ENCODE measurements at regions not wholly inside any gene's neighbourhood (a gene's known extent, or its start where the extent isn't known, plus 50 kb on each side); places are given as distances from the start of the nearest gene placed in this dataset.

DNA sequence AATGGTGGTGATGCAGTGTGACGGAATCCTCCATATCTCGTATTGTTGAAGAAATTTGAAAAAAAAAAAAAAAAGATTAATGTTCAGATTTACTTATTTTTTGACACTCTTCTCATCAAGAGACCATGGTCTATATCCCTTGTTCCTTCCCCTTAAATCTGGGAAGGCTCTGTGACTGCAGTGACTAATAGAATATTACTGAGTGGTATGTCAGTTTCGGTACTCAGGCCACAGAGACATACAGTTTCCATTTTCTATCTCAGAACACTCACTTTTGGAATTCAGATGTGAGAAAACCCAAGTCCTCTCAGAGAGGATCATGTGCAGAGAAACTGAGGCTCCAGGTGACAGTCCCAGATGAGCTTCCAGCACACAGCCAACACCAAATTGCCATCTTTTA lies 1193.5 kb downstream of the DTWD2 start:
- BruUV-seq (replicated peaks) = no TSS peak
- Histone ChIP-seq H3K9me1 (replicated peaks; ENCODE audit: control insufficient read depth, extremely low read depth, insufficient read depth, low read length) (no peaks in the 10 kb centered on the region), H3K9ac (replicated peaks; ENCODE audit: extremely low read depth, insufficient read depth, low read length) (no peak overlapping the region), H3K4me3 (replicated peaks in 1 of 3; ENCODE audit: insufficient read depth in 1 of 3, low read depth in 1 of 3, low read length in 3 of 3) (no peak overlapping the region), H4K20me1 (replicated peaks; ENCODE audit: control insufficient read depth, extremely low read depth, insufficient read depth, low read length) (no peaks in the 10 kb centered on the region), H3K4me1 (ENCODE audit: control insufficient read depth, extremely low read depth, insufficient read depth, low read length) (no peaks in the 10 kb centered on the region), H3K4me2 (ENCODE audit: insufficient read depth, low read length) (no peak overlapping the region), H3K27me3 (ENCODE audit: control insufficient read depth in 2 of 2, insufficient read depth in 2 of 2, low read length in 2 of 2) (no peaks in the 10 kb centered on the region), H3K36me3 (ENCODE audit: control insufficient read depth in 2 of 2, extremely low read depth in 1 of 2, insufficient read depth in 2 of 2, low read length in 2 of 2) (no peaks in the 10 kb centered on the region), H3K9me3 (replicated peaks; ENCODE audit: control insufficient read depth, insufficient read depth, low read length) (no peaks in the 10 kb centered on the region), H3K27ac (ENCODE audit: insufficient read depth, low read depth, low read length) (no peak overlapping the region), H2AFZ (ENCODE audit: low read depth, low read length) (no peak overlapping the region), H3K79me2 (ENCODE audit: control insufficient read depth, insufficient read depth, low read length) (no peaks in the 10 kb centered on the region)
- DNase-seq (ENCODE audit: low read depth, low spot score) (no peak), FAIRE-seq (no peak)
- dilution Hi-C loops (cut with MboI; ENCODE audit: extremely low pct_ligation_motif_present, low sequenced_read_pairs) = no loop called here
- CTCF ChIA-PET = no interaction called here
- intact Hi-C loops (cut with micrococcal nuclease) = no loop called here
- POLR2A ChIA-PET = no interaction called here
- no peak for TF ChIP-seq FOS (IDR thresholded peaks at IDR 0.05; ENCODE audit: borderline replicate concordance, insufficient read depth, low read length)
- TF ChIP-seq GATA2 (IDR thresholded peaks at IDR 0.05; ENCODE audit: insufficient read depth, insufficient read length, low read depth, low read length) = no peak
- TF ChIP-seq MYC (IDR thresholded peaks at IDR 0.05; ENCODE audit: low read depth, low read length) = no peak
- TF ChIP-seq, protein P1, sequence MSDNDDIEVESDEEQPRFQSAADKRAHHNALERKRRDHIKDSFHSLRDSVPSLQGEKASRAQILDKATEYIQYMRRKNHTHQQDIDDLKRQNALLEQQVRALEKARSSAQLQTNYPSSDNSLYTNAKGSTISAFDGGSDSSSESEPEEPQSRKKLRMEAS (IDR thresholded peaks at IDR 0.05; ENCODE audit: insufficient read depth, insufficient read length) = no peak
- TF ChIP-seq POLR2AphosphoS5 (IDR thresholded peaks at IDR 0.05; ENCODE audit: insufficient read depth, low read depth, low read length) = no peak
- no peak for TF ChIP-seq JUN (IDR thresholded peaks at IDR 0.05; ENCODE audit: borderline replicate concordance, insufficient read depth, insufficient read length, low read depth)
- TF ChIP-seq, protein P2, sequence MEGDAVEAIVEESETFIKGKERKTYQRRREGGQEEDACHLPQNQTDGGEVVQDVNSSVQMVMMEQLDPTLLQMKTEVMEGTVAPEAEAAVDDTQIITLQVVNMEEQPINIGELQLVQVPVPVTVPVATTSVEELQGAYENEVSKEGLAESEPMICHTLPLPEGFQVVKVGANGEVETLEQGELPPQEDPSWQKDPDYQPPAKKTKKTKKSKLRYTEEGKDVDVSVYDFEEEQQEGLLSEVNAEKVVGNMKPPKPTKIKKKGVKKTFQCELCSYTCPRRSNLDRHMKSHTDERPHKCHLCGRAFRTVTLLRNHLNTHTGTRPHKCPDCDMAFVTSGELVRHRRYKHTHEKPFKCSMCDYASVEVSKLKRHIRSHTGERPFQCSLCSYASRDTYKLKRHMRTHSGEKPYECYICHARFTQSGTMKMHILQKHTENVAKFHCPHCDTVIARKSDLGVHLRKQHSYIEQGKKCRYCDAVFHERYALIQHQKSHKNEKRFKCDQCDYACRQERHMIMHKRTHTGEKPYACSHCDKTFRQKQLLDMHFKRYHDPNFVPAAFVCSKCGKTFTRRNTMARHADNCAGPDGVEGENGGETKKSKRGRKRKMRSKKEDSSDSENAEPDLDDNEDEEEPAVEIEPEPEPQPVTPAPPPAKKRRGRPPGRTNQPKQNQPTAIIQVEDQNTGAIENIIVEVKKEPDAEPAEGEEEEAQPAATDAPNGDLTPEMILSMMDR (IDR thresholded peaks at IDR 0.05; ENCODE audit: extremely low read depth in 1 of 2, insufficient read depth in 1 of 2, low read depth in 1 of 2, low read length in 2 of 2) = no peak
- no peak for TF ChIP-seq POLR2A (IDR thresholded peaks at IDR 0.05; ENCODE audit: low read depth, low read length)
- TF ChIP-seq EZH2 (IDR thresholded peaks at IDR 0.05; ENCODE audit: borderline replicate concordance, low read depth, low read length, severe bottlenecking) = no peak
